Esophagus squamous epithelium (tissue), 4 donors: ENCODE measurements at regions not wholly inside any gene's neighbourhood (a gene's known extent, or its start where the extent isn't known, plus 50 kb on each side); places are given as distances from the start of the nearest gene placed in this dataset.

Experiments used
- CTCF ChIP-seq, 6 experiments: fragments of 450-650 bp in 4 of 6; fragments of 200-600 bp in 2 of 6; sonication (generic) in 2 of 6; IDR thresholded peaks; one replicate each; pipeline ENCODE4 v1.5.1; 2016 to 2019; ENCODE audit warnings: antibody characterized with exemption in 6 of 6, mild to moderate bottlenecking in 4 of 6, moderate library complexity in 4 of 6
- POLR2A ChIP-seq, 4 donors: fragments of 450-650 bp; IDR thresholded peaks; one replicate each; pipeline ENCODE4 v1.6.1; 2017; ENCODE audit warnings: antibody characterized with exemption in 4 of 4, mild to moderate bottlenecking in 4 of 4, moderate library complexity in 3 of 4

- no peak for TF ChIP-seq CTCF (IDR thresholded peaks at IDR 0.05)
- no peak for TF ChIP-seq POLR2A (IDR thresholded peaks at IDR 0.05)
Observed at GRCh38 chr9:7554699-7555098, 244.9 kb downstream of the DMAC1 start.
